Lung (tissue), 11 donors: ENCODE measurements at regions not wholly inside any gene's neighbourhood (a gene's known extent, or its start where the extent isn't known, plus 50 kb on each side); places are given as distances from the start of the nearest gene placed in this dataset.

Source experiments
- ATAC-seq: fragments of 200-7000 bp; cut with Tn5 transposase; one replicate; pipeline ENCODE4 v1.9.1; 2020; ENCODE audit warnings: moderate number of reproducible peaks; ENCODE audit not compliant: insufficient read depth, low FRiP score
- DNase-seq, 3 donors: peaks; one replicate each; pipeline ENCODE4 v3.0.0-alpha.2; 2013 to 2017
- H3K27ac ChIP-seq, 2 donors: one replicate each; pipeline ENCODE4 v1.5.1; 2013; ENCODE audit warnings: mild to moderate bottlenecking in 2 of 2, moderate library complexity in 2 of 2, control low read depth in 1 of 2, inconsistent platforms in 1 of 2, low read depth in 1 of 2, low read length in 1 of 2
- H3K27me3 ChIP-seq, 3 donors: one replicate each; pipeline ENCODE4 v1.5.1; 2013; ENCODE audit warnings: low read length in 2 of 3; ENCODE audit not compliant: control insufficient read depth in 3 of 3, insufficient read depth in 3 of 3
- H3K36me3 ChIP-seq, 4 donors: one replicate each; pipeline ENCODE4 v1.5.1; 2013; ENCODE audit warnings: low read length in 4 of 4, mild to moderate bottlenecking in 1 of 4, moderate library complexity in 1 of 4; ENCODE audit not compliant: control insufficient read depth in 4 of 4, insufficient read depth in 4 of 4
- H3K4me1 ChIP-seq, 5 donors: one replicate each; pipeline ENCODE4 v1.5.1; 2013; ENCODE audit warnings: low read length in 5 of 5, mild to moderate bottlenecking in 2 of 5, moderate library complexity in 1 of 5; ENCODE audit not compliant: control insufficient read depth in 5 of 5, insufficient read depth in 5 of 5
- H3K4me3 ChIP-seq: one replicate; pipeline ENCODE4 v1.5.1; 2013; ENCODE audit warnings: mild to moderate bottlenecking, control low read depth, moderate library complexity
- H3K9ac ChIP-seq, 2 donors: one replicate each; pipeline ENCODE4 v1.5.1; 2013; ENCODE audit warnings: low read length in 2 of 2, control low read depth in 1 of 2; ENCODE audit not compliant: insufficient read depth in 1 of 2
- H3K9me3 ChIP-seq, 4 donors: one replicate each; pipeline ENCODE4 v1.5.1; 2013; ENCODE audit warnings: low read length in 3 of 4, mild to moderate bottlenecking in 1 of 4, moderate library complexity in 1 of 4; ENCODE audit not compliant: control insufficient read depth in 4 of 4, insufficient read depth in 3 of 4
- WGBS, 2 donors: extraction: QIAGEN DNeasy Blood & Tissue Kit; methylation state at CpG; one replicate each; pipeline ENCODE4 v1.1.7; 2013; 5-methylcytosine and 5-hydroxymethylcytosine counted together
- TF ChIP-seq, protein P1 (sequence below): IDR thresholded peaks from 2 replicates; pipeline ENCODE4 v1.5.1; 2012; ENCODE audit warnings: mild to moderate bottlenecking; ENCODE audit errors: control extremely low read depth, extremely low read depth
- donor health status: control.
- donor health status: control.
- donor health status: Bipolar disorder and iron deficiency.
- donor health status: healthy.
- donor health status: DM: yes; HTN: yes; CAD: no.

DNA sequence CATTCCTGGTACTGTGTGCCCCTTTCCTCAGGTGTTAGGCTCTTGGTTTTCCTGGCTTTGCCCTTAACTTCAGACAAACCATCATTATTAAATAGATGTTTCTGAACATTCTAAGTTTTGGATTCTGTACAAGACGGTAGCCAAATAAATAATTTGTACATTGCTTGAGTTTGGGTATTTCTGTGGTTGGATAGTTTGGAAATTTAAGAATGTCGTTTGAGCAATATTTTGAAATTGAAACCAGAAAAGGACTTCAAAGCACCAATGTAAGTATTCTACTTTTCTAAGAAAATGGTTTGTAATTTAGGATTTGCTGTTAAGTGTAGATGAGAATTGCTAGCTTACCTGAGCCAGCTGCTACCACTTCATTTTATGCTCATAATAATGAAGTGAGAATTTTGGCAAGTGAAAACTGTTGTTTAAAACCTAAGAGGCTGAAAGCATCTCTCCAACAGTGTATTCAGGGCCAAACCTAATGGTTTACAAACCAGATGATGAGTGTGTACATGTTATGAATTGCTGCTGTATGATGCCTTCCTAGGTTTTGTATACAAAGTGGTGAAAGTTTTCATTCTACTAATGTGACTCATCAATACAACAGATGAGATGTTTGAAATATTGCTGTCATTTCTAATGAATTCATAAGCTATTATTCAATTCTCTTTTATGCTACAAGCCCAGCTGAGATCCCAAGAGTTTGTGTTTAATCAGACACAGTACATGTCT lies 181.5 kb upstream of the PRKD1 start:
- ATAC-seq (no peak), DNase-seq (no peak)
- Histone ChIP-seq H3K4me3 (no peak overlapping the region), H3K27ac (no peak overlapping the region), H3K27me3 (no peaks in the 10 kb centered on the region), H3K9me3 (peaks cover 0 to 3% (median 0%) of the 10 kb centered on the region in 4 donors), H3K36me3 (no peaks in the 10 kb centered on the region), H3K4me1 (peaks cover 0 to 3% (median 0%) of the 10 kb centered on the region in 5 donors), H3K9ac (no peak overlapping the region)
- TF ChIP-seq, protein P1, sequence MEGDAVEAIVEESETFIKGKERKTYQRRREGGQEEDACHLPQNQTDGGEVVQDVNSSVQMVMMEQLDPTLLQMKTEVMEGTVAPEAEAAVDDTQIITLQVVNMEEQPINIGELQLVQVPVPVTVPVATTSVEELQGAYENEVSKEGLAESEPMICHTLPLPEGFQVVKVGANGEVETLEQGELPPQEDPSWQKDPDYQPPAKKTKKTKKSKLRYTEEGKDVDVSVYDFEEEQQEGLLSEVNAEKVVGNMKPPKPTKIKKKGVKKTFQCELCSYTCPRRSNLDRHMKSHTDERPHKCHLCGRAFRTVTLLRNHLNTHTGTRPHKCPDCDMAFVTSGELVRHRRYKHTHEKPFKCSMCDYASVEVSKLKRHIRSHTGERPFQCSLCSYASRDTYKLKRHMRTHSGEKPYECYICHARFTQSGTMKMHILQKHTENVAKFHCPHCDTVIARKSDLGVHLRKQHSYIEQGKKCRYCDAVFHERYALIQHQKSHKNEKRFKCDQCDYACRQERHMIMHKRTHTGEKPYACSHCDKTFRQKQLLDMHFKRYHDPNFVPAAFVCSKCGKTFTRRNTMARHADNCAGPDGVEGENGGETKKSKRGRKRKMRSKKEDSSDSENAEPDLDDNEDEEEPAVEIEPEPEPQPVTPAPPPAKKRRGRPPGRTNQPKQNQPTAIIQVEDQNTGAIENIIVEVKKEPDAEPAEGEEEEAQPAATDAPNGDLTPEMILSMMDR = no peak
- 64 to 84% methylated on average over 2 of the region's 2 CpGs for WGBS, 2 donors

DNA sequence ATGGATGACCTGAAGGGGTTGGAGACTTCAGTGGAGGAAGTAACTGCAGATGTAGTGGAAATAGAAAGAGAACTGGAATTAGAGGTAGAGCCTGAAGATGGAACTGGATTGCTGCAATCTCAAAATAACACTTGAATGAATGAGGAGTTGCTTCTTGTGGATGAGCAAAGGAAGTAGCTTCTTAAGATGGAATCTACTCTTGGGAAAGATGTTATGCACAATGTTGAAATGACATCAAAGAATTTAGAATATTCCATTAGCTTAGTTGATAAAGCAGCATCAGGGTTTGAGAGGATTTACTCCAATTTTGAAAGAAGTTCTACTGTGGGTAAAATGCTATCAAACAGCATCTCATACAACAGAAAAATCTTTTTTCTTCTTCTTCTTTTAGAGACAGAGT lies 186.4 kb upstream of the PRKD1 start:
- H3K4me3 ChIP-seq = no peak overlapping the region
- no peaks in the 10 kb centered on the region for H3K9me3 ChIP-seq
- H3K36me3 ChIP-seq = no peaks in the 10 kb centered on the region
- H3K27ac ChIP-seq = no peak overlapping the region
- no peaks in the 10 kb centered on the region for H3K27me3 ChIP-seq
- no peaks in the 10 kb centered on the region for H3K4me1 ChIP-seq
- TF ChIP-seq, protein P1 = no peak
- no peak for DNase-seq
- no peak for ATAC-seq
- no peak overlapping the region for H3K9ac ChIP-seq

DNA sequence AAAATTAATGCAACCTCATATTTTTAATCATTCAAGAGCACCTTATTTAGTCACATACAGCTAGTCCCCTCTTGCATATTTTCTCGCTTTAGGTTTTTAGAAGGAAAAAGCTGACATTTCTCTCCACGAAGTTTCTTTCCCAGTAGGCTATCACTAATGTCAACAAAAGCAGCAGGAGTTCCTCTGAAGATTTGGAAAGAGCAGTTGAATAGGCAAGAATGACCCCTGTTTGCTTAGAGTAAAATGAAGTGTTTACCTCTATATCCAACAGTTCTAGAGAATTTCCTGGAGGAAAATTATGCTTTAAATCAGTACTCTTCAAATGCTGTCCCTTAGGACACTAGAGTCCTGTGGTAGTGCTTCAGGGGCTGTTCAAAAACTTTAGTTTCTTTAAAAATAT lies 188.1 kb upstream of the PRKD1 start:
- Histone ChIP-seq H3K27ac (no peak overlapping the region), H3K4me3 (no peak overlapping the region), H3K27me3 (no peaks in the 10 kb centered on the region), H3K9ac (no peak overlapping the region), H3K36me3 (no peaks in the 10 kb centered on the region), H3K4me1 (no peaks in the 10 kb centered on the region), H3K9me3 (no peaks in the 10 kb centered on the region)
- TF ChIP-seq, protein P1 = no peak
- DNase-seq = peak in 1 of 3 donors; percentile 6
- 18 to 21% methylated on average over 2 of the region's 2 CpGs for WGBS, 2 donors
- ATAC-seq = no peak
